Hepatocyte (in vitro differentiated cells): ENCODE measurements at regions not wholly inside any gene's neighbourhood (a gene's known extent, or its start where the extent isn't known, plus 50 kb on each side); places are given as distances from the start of the nearest gene placed in this dataset.
"Not testable (repeated sequence)": the region's sequence is repeated elsewhere in the genome, so short reads cannot be mapped to it uniquely, and the experiment has no call there.

Source experiments
- DNase-seq: peaks from one replicate; pipeline ENCODE4 v3.0.0-alpha.2; 2016; ENCODE audit warnings: low spot score
- H2AFZ ChIP-seq: fragments of 200-600 bp; sonication (generic); 2 replicates; pipeline ENCODE4 v1.6.0; 2016; ENCODE audit warnings: antibody characterized with exemption, mild to moderate bottlenecking
- H3K27ac ChIP-seq: fragments of 200-600 bp; sonication (generic); 2 replicates; pipeline ENCODE4 v1.5.1; 2016; ENCODE audit warnings: mild to moderate bottlenecking
- H3K27me3 ChIP-seq: fragments of 200-600 bp; sonication (generic); 2 replicates; pipeline ENCODE4 v1.6.1; 2016
- H3K36me3 ChIP-seq: fragments of 200-600 bp; sonication (generic); replicated peaks from 2 replicates; pipeline ENCODE4 v1.5.1; 2016; ENCODE audit warnings: low read depth; ENCODE audit not compliant: insufficient read depth
- H3K4me1 ChIP-seq: fragments of 200-600 bp; sonication (generic); 2 replicates; pipeline ENCODE4 v1.5.1; 2016; ENCODE audit warnings: mild to moderate bottlenecking, moderate library complexity; ENCODE audit not compliant: insufficient read depth
- H3K4me2 ChIP-seq: fragments of 200-600 bp; sonication (generic); 2 replicates; pipeline ENCODE4 v1.6.0; 2016
- H3K4me3 ChIP-seq: fragments of 200-600 bp; sonication (generic); 2 replicates; pipeline ENCODE4 v1.5.1; 2016; ENCODE audit warnings: mild to moderate bottlenecking
- H3K79me2 ChIP-seq: fragments of 200-600 bp; sonication (generic); 2 replicates; pipeline ENCODE4 v1.6.0; 2017; ENCODE audit warnings: mild to moderate bottlenecking
- H3K9me2 ChIP-seq: fragments of 200-600 bp; sonication (generic); replicated peaks from 2 replicates; pipeline ENCODE4 v1.6.0; 2017; ENCODE audit warnings: mild to moderate bottlenecking; ENCODE audit not compliant: insufficient read depth
- H3K9me3 ChIP-seq: fragments of 200-600 bp; sonication (generic); 2 replicates; pipeline ENCODE4 v1.5.1; 2016; ENCODE audit warnings: low read depth, mild to moderate bottlenecking
- H4K20me1 ChIP-seq: fragments of 200-600 bp; sonication (generic); 2 replicates; pipeline ENCODE4 v1.6.0; 2016; ENCODE audit warnings: mild to moderate bottlenecking; ENCODE audit not compliant: insufficient read depth, poor library complexity, severe bottlenecking
- CTCF ChIP-seq: fragments of 200-600 bp; sonication (generic); IDR thresholded peaks from 2 replicates; pipeline ENCODE4 v1.5.1; 2016; ENCODE audit warnings: antibody characterized with exemption, mild to moderate bottlenecking; ENCODE audit not compliant: poor library complexity
- EZH2 ChIP-seq: fragments of 200-600 bp; sonication (generic); IDR thresholded peaks from 2 replicates; pipeline ENCODE4 v1.6.1; 2016; ENCODE audit warnings: antibody characterized with exemption, mild to moderate bottlenecking, borderline replicate concordance
- EZH2phosphoT487 ChIP-seq: fragments of 200-600 bp; sonication (generic); IDR thresholded peaks from one replicate; pipeline ENCODE4 v1.6.1; 2018; ENCODE audit warnings: antibody characterized with exemption, mild to moderate bottlenecking, low read depth, moderate library complexity; ENCODE audit not compliant: unreplicated experiment, severe bottlenecking
- WGBS: methylation state at CpG from one replicate; pipeline ENCODE4 v1.1.6; 2016; ENCODE audit warnings: low lambda C conversion rate; ENCODE audit errors: missing lambda C conversion rate; 5-methylcytosine and 5-hydroxymethylcytosine counted together

GRCh38 chr18:40124107-40124506 is 1830.9 kb upstream of the PIK3C3 start:
- no peaks in the 10 kb centered on the region for H3K4me1 ChIP-seq
- H3K27me3 ChIP-seq = no peaks in the 10 kb centered on the region
- no peak overlapping the region for H3K4me2 ChIP-seq
- H3K36me3 ChIP-seq = no peaks in the 10 kb centered on the region
- H3K9me3 ChIP-seq = no peaks in the 10 kb centered on the region
- H3K9me2 ChIP-seq = no peaks in the 10 kb centered on the region
- H3K27ac ChIP-seq = no peak overlapping the region
- no peaks in the 10 kb centered on the region for H4K20me1 ChIP-seq
- WGBS = 57% methylated on average over 2 of the region's 2 CpGs
- no peak overlapping the region for H2AFZ ChIP-seq
- H3K4me3 ChIP-seq = no peak overlapping the region
- TF ChIP-seq CTCF (no peak), EZH2 (no peak), EZH2phosphoT487 (no peak)
- DNase-seq = no peak
- H3K79me2 ChIP-seq = no peaks in the 10 kb centered on the region

GRCh38 chr18:40120796-40121391 is 1834.1 kb upstream of the PIK3C3 start:
- WGBS = 51% methylated on average over 2 of the region's 2 CpGs
- H3K27ac ChIP-seq = no peak overlapping the region

GRCh38 chr18:40120356-40120755 is 1834.7 kb upstream of the PIK3C3 start:
- H3K9me2 ChIP-seq = no peaks in the 10 kb centered on the region
- H4K20me1 ChIP-seq = no peaks in the 10 kb centered on the region
- H3K79me2 ChIP-seq = no peaks in the 10 kb centered on the region
- DNase-seq = no peak
- no peak overlapping the region for H3K4me2 ChIP-seq
- no peaks in the 10 kb centered on the region for H3K9me3 ChIP-seq
- H2AFZ ChIP-seq = no peak overlapping the region
- no peaks in the 10 kb centered on the region for H3K4me1 ChIP-seq
- WGBS = 100% methylated on average over 1 of the region's 1 CpG
- H3K4me3 ChIP-seq = no peak overlapping the region
- H3K36me3 ChIP-seq = no peaks in the 10 kb centered on the region
- H3K27me3 ChIP-seq = no peaks in the 10 kb centered on the region
- TF ChIP-seq EZH2phosphoT487 = no peak
- TF ChIP-seq EZH2 = no peak
- H3K27ac ChIP-seq = no peak overlapping the region

More at GRCh38 chr18:40120796-40121391, 1834.1 kb upstream of the PIK3C3 start:
- no peak for DNase-seq
- H3K4me3 ChIP-seq = no peak overlapping the region
- no peaks in the 10 kb centered on the region for H3K9me3 ChIP-seq
- H3K4me2 ChIP-seq = no peak overlapping the region
- TF ChIP-seq EZH2phosphoT487 (no peak), EZH2 (no peak), CTCF (no peak)
- H3K27me3 ChIP-seq = no peaks in the 10 kb centered on the region
- no peaks in the 10 kb centered on the region for H3K79me2 ChIP-seq
- no peak overlapping the region for H2AFZ ChIP-seq
- H3K36me3 ChIP-seq = no peaks in the 10 kb centered on the region
- no peaks in the 10 kb centered on the region for H3K4me1 ChIP-seq
- no peaks in the 10 kb centered on the region for H3K9me2 ChIP-seq
- no peaks in the 10 kb centered on the region for H4K20me1 ChIP-seq

- not testable (repeated sequence) for H4K20me1 ChIP-seq, H3K27me3 ChIP-seq, H3K4me1 ChIP-seq, DNase-seq, H3K4me2 ChIP-seq, H3K9me3 ChIP-seq, H2AFZ ChIP-seq, H3K9me2 ChIP-seq, H3K4me3 ChIP-seq, H3K36me3 ChIP-seq, H3K79me2 ChIP-seq, H3K27ac ChIP-seq
- WGBS = 94% methylated on average over 10 of the region's 10 CpGs
Measured at GRCh38 chr18:40119581-40119980, 1835.5 kb upstream of the PIK3C3 start.
